HCT116 (cell line): ENCODE measurements at regions not wholly inside any gene's neighbourhood (a gene's known extent, or its start where the extent isn't known, plus 50 kb on each side); places are given as distances from the start of the nearest gene placed in this dataset.

ENCODE experiments used
- ATAC-seq: fragments of 200-7000 bp; cut with Tn5 transposase; 2 replicates; pipeline ENCODE4 v1.9.1; 2020; ENCODE audit warnings: mild to moderate bottlenecking, moderate library complexity
- BruUV-seq: library from RNA; stranded (reverse); fragments of 400-500 nt; replicated peaks from 2 replicates; lab custom pipeline; 2021; lab: Mats Ljungman, UMichigan
- CTCF ChIA-PET: fragments of 300-600 bp; sonication (Branson Sonifier 250); formaldehyde crosslinking; loops from one replicate; lab custom pipeline; 2021; ENCODE audit warnings: antibody characterized with exemption; lab: Charles Lee
- POLR2A ChIA-PET: fragments of 300-600, 350-600 bp; sonication (Branson Sonifier 250); formaldehyde crosslinking; loops from one replicate; lab custom pipeline; 2021; ENCODE audit warnings: antibody characterized with exemption; lab: Charles Lee
- RAD21 ChIA-PET, 2 experiments: fragments of 300-600 bp; sonication (Branson Sonifier 250); formaldehyde crosslinking; loops; one replicate each; lab custom pipeline; 2023; ENCODE audit warnings: low total read pairs in 2 of 2; ENCODE audit not compliant: uncharacterized antibody in 2 of 2, unreplicated experiment in 2 of 2, low non-redundant PET in 1 of 2; lab: Charles Lee
- DNase-seq: peaks from one replicate; pipeline ENCODE4 v3.0.0-alpha.2; 2010; ENCODE audit warnings: low read depth, low spot score
- H2AFZ ChIP-seq: fragments of 200-600 bp; shearing (Covaris generic), sonication (generic); 2 replicates; pipeline ENCODE4 v1.6.1; 2017; ENCODE audit warnings: low read depth, mixed run types, mixed read lengths, antibody characterized with exemption, low read length; ENCODE audit not compliant: poor library complexity, severe bottlenecking
- H3K27ac ChIP-seq: 2 replicates; pipeline ENCODE4 v1.5.1; 2012; ENCODE audit warnings: low read depth, low read length
- H3K27me3 ChIP-seq: fragments of 200-600 bp; sonication (generic); 2 replicates; pipeline ENCODE4 v1.6.1; 2016; ENCODE audit warnings: mixed run types, low read length, mixed read lengths; ENCODE audit not compliant: insufficient read depth
- H3K36me3 ChIP-seq, 2 experiments: fragments of 200-500 bp in 1 of 2; fragments of 200-600 bp in 1 of 2; sonication (Bioruptor generic) in 1 of 2; sonication (generic) in 1 of 2; 2 replicates each; pipeline versions ENCODE4 v1.5.1 to v1.6.1; 2014 to 2016; ENCODE audit warnings: low read length in 2 of 2, inconsistent platforms in 1 of 2, mixed read lengths in 1 of 2, mixed run types in 1 of 2; ENCODE audit not compliant: insufficient read depth in 2 of 2, control insufficient read depth in 1 of 2
- H3K4me1 ChIP-seq, 2 experiments: fragments of 200-600 bp in 1 of 2; sonication (generic) in 1 of 2; 2 replicates each; pipeline versions ENCODE4 v1.5.1 to v1.6.1; 2012 to 2017; ENCODE audit warnings: low read length in 2 of 2, inconsistent platforms in 1 of 2, mild to moderate bottlenecking in 1 of 2, mixed read lengths in 1 of 2, mixed run types in 1 of 2, moderate library complexity in 1 of 2; ENCODE audit not compliant: insufficient read depth in 2 of 2, control insufficient read depth in 1 of 2
- H3K4me2 ChIP-seq: fragments of 200-600 bp; sonication (generic); 2 replicates; pipeline ENCODE4 v1.6.1; 2017; ENCODE audit warnings: mixed run types, low read length, mixed read lengths
- H3K4me3 ChIP-seq, 2 experiments: fragments of 200-600 bp in 1 of 2; sonication (generic) in 1 of 2; replicated peaks in 1 of 2; 2 replicates each; pipeline ENCODE4 v1.5.1; 2011 to 2016; ENCODE audit warnings: low read length in 2 of 2, control low read depth in 1 of 2, low read depth in 1 of 2, mild to moderate bottlenecking in 1 of 2, mixed read lengths in 1 of 2, mixed run types in 1 of 2
- H3K79me2 ChIP-seq: fragments of 200-600 bp; sonication (generic); 2 replicates; pipeline ENCODE4 v1.6.1; 2017; ENCODE audit warnings: mild to moderate bottlenecking, mixed run types, low read length, moderate library complexity, mixed read lengths; ENCODE audit not compliant: insufficient read depth
- H3K9ac ChIP-seq: fragments of 200-600 bp; sonication (generic); 2 replicates; pipeline ENCODE4 v1.6.1; 2016; ENCODE audit warnings: low read length, mixed read lengths
- H3K9me2 ChIP-seq: fragments of 200-600 bp; sonication (generic), shearing (Covaris generic); 2 replicates; pipeline ENCODE4 v1.6.1; 2017; ENCODE audit warnings: mixed run types, mild to moderate bottlenecking, moderate library complexity; ENCODE audit not compliant: insufficient read depth
- H3K9me3 ChIP-seq, 2 experiments: fragments of 200-500 bp in 1 of 2; fragments of 200-600 bp in 1 of 2; sonication (Bioruptor generic) in 1 of 2; sonication (generic) in 1 of 2; 2 replicates each; pipeline ENCODE4 v1.6.1; 2014 to 2017; ENCODE audit warnings: low read length in 2 of 2, mixed read lengths in 2 of 2, inconsistent platforms in 1 of 2, low read depth in 1 of 2, mild to moderate bottlenecking in 1 of 2, mixed run types in 1 of 2, moderate library complexity in 1 of 2; ENCODE audit not compliant: control insufficient read depth in 1 of 2, insufficient read depth in 1 of 2
- H4K20me1 ChIP-seq: fragments of 200-600 bp; sonication (generic), shearing (Covaris generic); 2 replicates; pipeline ENCODE4 v1.6.1; 2017; ENCODE audit warnings: mixed run types, mild to moderate bottlenecking, moderate library complexity; ENCODE audit not compliant: insufficient read depth
- CEBPB ChIP-seq: IDR thresholded peaks from 2 replicates; pipeline ENCODE4 v1.6.1; 2012; ENCODE audit warnings: low read depth
- CTCF ChIP-seq, 3 experiments: fragments of 200-600 bp in 1 of 3; sonication (generic) in 1 of 3; IDR thresholded peaks in 2 of 3; conservative IDR thresholded peaks in 1 of 3; 2 replicates each; pipeline ENCODE4 v1.5.1; 2012 to 2017; ENCODE audit warnings: low read depth in 2 of 3, low read length in 2 of 3, antibody characterized with exemption in 1 of 3, borderline replicate concordance in 1 of 3, control low read depth in 1 of 3, mild to moderate bottlenecking in 1 of 3, mixed read lengths in 1 of 3, mixed run types in 1 of 3, moderate library complexity in 1 of 3; ENCODE audit not compliant: insufficient read depth in 1 of 3
- EGR1 ChIP-seq: IDR thresholded peaks from 2 replicates; pipeline ENCODE4 v1.6.1; 2012; ENCODE audit warnings: low read depth
- ELF1 ChIP-seq: IDR thresholded peaks from 2 replicates; pipeline ENCODE4 v1.6.1; 2012; ENCODE audit warnings: low read depth, borderline replicate concordance
- EZH2 ChIP-seq: fragments of 200-600 bp; sonication (generic); IDR thresholded peaks from 2 replicates; pipeline ENCODE4 v1.6.1; 2017; ENCODE audit warnings: antibody characterized with exemption, mixed run types
- EZH2phosphoT487 ChIP-seq: fragments of 200-600 bp; IDR thresholded peaks from 2 replicates; pipeline ENCODE4 v1.6.1; 2018; ENCODE audit warnings: antibody characterized with exemption, borderline replicate concordance
- JUND ChIP-seq: IDR thresholded peaks from 2 replicates; pipeline ENCODE4 v1.6.1; 2012
- MAX ChIP-seq: IDR thresholded peaks from 2 replicates; pipeline ENCODE4 v1.6.1; 2012
- POLR2A ChIP-seq: IDR thresholded peaks from 2 replicates; pipeline ENCODE4 v1.7.0; 2011; ENCODE audit warnings: borderline replicate concordance; ENCODE audit not compliant: insufficient read depth, insufficient read length; ENCODE audit errors: extremely low read depth
- POLR2AphosphoS5 ChIP-seq: IDR thresholded peaks from 2 replicates; pipeline ENCODE4 v1.6.1; 2011; ENCODE audit warnings: mild to moderate bottlenecking, low read depth, low read length, moderate library complexity
- RAD21 ChIP-seq: IDR thresholded peaks from 2 replicates; pipeline ENCODE4 v1.6.1; 2012; ENCODE audit warnings: low read depth, mild to moderate bottlenecking
- REST ChIP-seq: IDR thresholded peaks from 2 replicates; pipeline ENCODE4 v1.6.1; 2012; ENCODE audit warnings: low read depth
- SIN3A ChIP-seq: IDR thresholded peaks from 2 replicates; pipeline ENCODE4 v1.6.1; 2012; ENCODE audit warnings: low read depth
- SP1 ChIP-seq: IDR thresholded peaks from 2 replicates; pipeline ENCODE4 v1.6.1; 2012; ENCODE audit warnings: low read depth
- SRF ChIP-seq: IDR thresholded peaks from 2 replicates; pipeline ENCODE4 v1.6.1; 2012; ENCODE audit warnings: low read depth
- YY1 ChIP-seq: IDR thresholded peaks from 2 replicates; pipeline ENCODE4 v1.6.1; 2011; ENCODE audit warnings: low read length, low read depth, moderate library complexity, mild to moderate bottlenecking; ENCODE audit not compliant: insufficient replicate concordance; ENCODE audit errors: extremely low read depth
- ZFX ChIP-seq: fragments of 450-650 bp; IDR thresholded peaks from 2 replicates; pipeline ENCODE4 v1.6.1; 2017
- intact Hi-C: fragments of 100-400 bp; cut with micrococcal nuclease; formaldehyde crosslinking; loops from 2 replicates; pipeline ENCODE4 v1.10.0; 2022

GRCh38 chr6:165845493-165845892 lies 182.5 kb upstream of the PDE10A start:
- Histone ChIP-seq H4K20me1 (no peaks in the 10 kb centered on the region), H3K9me3 (no peaks in the 10 kb centered on the region), H3K4me1 (no peaks in the 10 kb centered on the region), H3K36me3 (no peaks in the 10 kb centered on the region), H3K4me3 (no peak overlapping the region), H3K27ac (no peak overlapping the region), H3K79me2 (no peaks in the 10 kb centered on the region), H3K4me2 (no peak overlapping the region), H3K9me2 (no peaks in the 10 kb centered on the region), H3K27me3 (no peaks in the 10 kb centered on the region), H3K9ac (no peak overlapping the region), H2AFZ (no peak overlapping the region)
- BruUV-seq = no TSS peak
- CTCF ChIA-PET = interaction anchor here (1.5 kb wide), 1 partner anchor 406 kb away, joined by 4 read pairs; no protein-coding TSS in a partner anchor
- DNase-seq = no peak
- POLR2A ChIA-PET = no interaction called here
- intact Hi-C loops = no loop called here
- RAD21 ChIA-PET = no interaction called here
- TF ChIP-seq EZH2phosphoT487 (no peak), YY1 (no peak), CEBPB (no peak), CTCF (IDR thresholded peaks at IDR 0.05 in 2 of 3, conservative IDR thresholded peaks at IDR 0.05 in 1 of 3; ENCODE audit: borderline replicate concordance in 1 of 3, insufficient read depth in 1 of 3, low read depth in 2 of 3, low read length in 2 of 3) (no peak), SP1 (no peak)
- no peak for ATAC-seq

- Histone ChIP-seq H3K4me1 (no peaks in the 10 kb centered on the region), H3K27me3 (no peaks in the 10 kb centered on the region), H3K9me2 (no peaks in the 10 kb centered on the region), H3K27ac (no peak overlapping the region), H3K4me3 (no peak overlapping the region), H2AFZ (no peak overlapping the region), H3K4me2 (no peak overlapping the region), H3K79me2 (no peaks in the 10 kb centered on the region), H3K36me3 (no peaks in the 10 kb centered on the region), H4K20me1 (no peaks in the 10 kb centered on the region), H3K9me3 (no peaks in the 10 kb centered on the region), H3K9ac (no peak overlapping the region)
- ChIA-PET POLR2A (no interaction called here), CTCF (interaction anchor here (0.6 to 1.5 kb wide), 2 partner anchors 386 to 405 kb away, joined by 3 to 4 read pairs; no protein-coding TSS in a partner anchor), RAD21 (no interaction called here)
- no peak for ATAC-seq
- no TSS peak for BruUV-seq
- DNase-seq = no peak
- intact Hi-C loops = no loop called here
- no peak for TF ChIP-seq RAD21
- TF ChIP-seq MAX = no peak
- TF ChIP-seq EZH2 = no peak
- no peak for TF ChIP-seq SP1
- no peak for TF ChIP-seq ZFX
- TF ChIP-seq REST = no peak
- TF ChIP-seq SRF = no peak
- TF ChIP-seq SIN3A = no peak
- no peak for TF ChIP-seq JUND
- TF ChIP-seq ELF1 = no peak
- TF ChIP-seq EGR1 = no peak
- TF ChIP-seq CEBPB = no peak
- no peak for TF ChIP-seq YY1
- TF ChIP-seq POLR2AphosphoS5 = no peak
- TF ChIP-seq POLR2A = no peak
Observed at GRCh38 chr6:165844801-165845364, 181.8 kb upstream of the PDE10A start.
